Neural cell (in vitro differentiated cells): ENCODE measurements at regions not wholly inside any gene's neighbourhood (a gene's known extent, or its start where the extent isn't known, plus 50 kb on each side); places are given as distances from the start of the nearest gene placed in this dataset.

Experiments used
- H2AFZ ChIP-seq: fragments of 200-600, 300-800 bp; sonication (generic), shearing (Covaris generic); 2 replicates; pipeline ENCODE4 v1.6.0; 2014; ENCODE audit warnings: low read depth, mild to moderate bottlenecking, antibody characterized with exemption, low read length, moderate library complexity
- H3F3A ChIP-seq: fragments of 200-600 bp; shearing (Covaris generic); 2 replicates; pipeline ENCODE4 v1.6.1; 2016; ENCODE audit warnings: mild to moderate bottlenecking, moderate library complexity, mixed read lengths, antibody characterized with exemption, low read length; ENCODE audit not compliant: insufficient read depth, poor library complexity, severe bottlenecking
- H3K27ac ChIP-seq: fragments of 200-600, 300-800 bp; sonication (generic), shearing (Covaris generic); 2 replicates; pipeline ENCODE4 v1.5.1; 2014; ENCODE audit warnings: mild to moderate bottlenecking, low read length, moderate library complexity
- H3K27me3 ChIP-seq: fragments of 300-800, 200-600 bp; sonication (generic), shearing (Covaris generic); 2 replicates; pipeline ENCODE4 v1.6.0; 2014; ENCODE audit warnings: mild to moderate bottlenecking, low read depth, low read length, moderate library complexity; ENCODE audit not compliant: insufficient read depth
- H3K36me3 ChIP-seq: fragments of 300-800, 200-600 bp; sonication (generic), shearing (Covaris generic); 2 replicates; pipeline ENCODE4 v1.5.1; 2014; ENCODE audit warnings: mild to moderate bottlenecking, antibody characterized with exemption, low read length, moderate library complexity; ENCODE audit not compliant: insufficient read depth
- H3K4me2 ChIP-seq: fragments of 300-800, 200-600 bp; sonication (generic), shearing (Covaris generic); 2 replicates; pipeline ENCODE4 v1.6.0; 2014; ENCODE audit warnings: mild to moderate bottlenecking, low read length
- H3K4me3 ChIP-seq: fragments of 300-800, 200-600 bp; sonication (generic), shearing (Covaris generic); 2 replicates; pipeline ENCODE4 v1.5.1; 2014; ENCODE audit warnings: mild to moderate bottlenecking, low read length, moderate library complexity
- H3K79me2 ChIP-seq: fragments of 200-600 bp; shearing (Covaris generic); replicated peaks from 2 replicates; pipeline ENCODE4 v1.6.0; 2014; ENCODE audit warnings: mild to moderate bottlenecking, low read length, moderate library complexity; ENCODE audit not compliant: insufficient read depth
- H3K9ac ChIP-seq: fragments of 300-800, 200-600 bp; sonication (generic), shearing (Covaris generic); 2 replicates; pipeline ENCODE4 v1.6.1; 2016; ENCODE audit warnings: mild to moderate bottlenecking, low read length, mixed read lengths
- H3K9me2 ChIP-seq: fragments of 200-600 bp; shearing (Covaris generic); 2 replicates; pipeline ENCODE4 v1.6.1; 2016; ENCODE audit warnings: mild to moderate bottlenecking, low read length, mixed read lengths; ENCODE audit not compliant: insufficient read depth
- H3K9me3 ChIP-seq: fragments of 200-600, 300-800 bp; sonication (generic), shearing (Covaris generic); 2 replicates; pipeline ENCODE4 v1.6.1; 2016; ENCODE audit warnings: mild to moderate bottlenecking, mixed run types, low read length, moderate library complexity, mixed read lengths
- H4K20me1 ChIP-seq: fragments of 200-600 bp; shearing (Covaris generic); 2 replicates; pipeline ENCODE4 v1.6.1; 2016; ENCODE audit warnings: mild to moderate bottlenecking, mixed run types; ENCODE audit not compliant: insufficient read depth
- EP300 ChIP-seq: fragments of 450-650 bp; conservative IDR thresholded peaks from 2 replicates; pipeline ENCODE4 v1.6.1; 2014; ENCODE audit warnings: antibody characterized with exemption, mild to moderate bottlenecking, moderate library complexity; ENCODE audit not compliant: poor library complexity, severe bottlenecking
- EZH2 ChIP-seq: fragments of 200-600, 300-800 bp; shearing (Covaris generic), sonication (generic); IDR thresholded peaks from 2 replicates; pipeline ENCODE4 v1.6.1; 2014; ENCODE audit warnings: antibody characterized with exemption, low read length, borderline replicate concordance, mild to moderate bottlenecking; ENCODE audit not compliant: insufficient read depth, poor library complexity, severe bottlenecking
- MXI1 ChIP-seq: fragments of 450-650 bp; conservative IDR thresholded peaks from 2 replicates; pipeline ENCODE4 v1.6.1; 2014; ENCODE audit warnings: antibody characterized with exemption, mild to moderate bottlenecking; ENCODE audit not compliant: poor library complexity, severe bottlenecking
- POLR2AphosphoS5 ChIP-seq: IDR thresholded peaks from 2 replicates; pipeline ENCODE4 v1.6.1; 2012
- RAD21 ChIP-seq: fragments of 450-650 bp; conservative IDR thresholded peaks from 2 replicates; pipeline ENCODE4 v1.6.1; 2014; ENCODE audit warnings: antibody characterized with exemption, mild to moderate bottlenecking, moderate library complexity
- SMC3 ChIP-seq: fragments of 450-650 bp; conservative IDR thresholded peaks from 2 replicates; pipeline ENCODE4 v1.6.1; 2014; ENCODE audit warnings: antibody characterized with exemption, mild to moderate bottlenecking, moderate library complexity; ENCODE audit not compliant: poor library complexity
- TAF1 ChIP-seq: IDR thresholded peaks from 2 replicates; pipeline ENCODE4 v1.6.1; 2012; ENCODE audit warnings: low read depth
- TF ChIP-seq, protein P1 (sequence below): IDR thresholded peaks from 2 replicates; pipeline ENCODE4 v1.6.1; 2012; ENCODE audit warnings: borderline replicate concordance
- TF ChIP-seq, protein P2 (sequence below): fragments of 450-650 bp; IDR thresholded peaks from 2 replicates; pipeline ENCODE4 v1.5.1; 2014; ENCODE audit warnings: antibody characterized with exemption, mild to moderate bottlenecking, moderate library complexity; ENCODE audit not compliant: poor library complexity, severe bottlenecking

DNA sequence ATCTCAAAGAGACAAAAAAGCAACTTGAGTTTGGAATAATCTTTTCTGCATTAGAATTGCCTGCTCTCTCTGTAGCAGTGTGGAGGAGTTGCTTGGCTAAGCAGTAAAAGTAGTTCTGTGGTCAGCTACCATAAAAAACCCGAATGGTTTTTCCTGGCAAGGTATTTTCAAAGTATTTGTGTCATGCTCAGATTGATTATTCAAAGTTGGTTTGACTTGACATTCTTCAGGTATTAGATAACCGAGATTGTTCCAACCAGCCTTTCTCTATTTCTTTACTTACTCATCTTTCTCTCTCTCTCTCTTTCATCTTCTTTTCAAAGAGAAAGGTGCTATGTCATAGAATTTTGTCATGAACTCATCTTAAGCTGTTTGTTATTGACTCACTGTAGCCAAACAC, 404.9 kb downstream of the CPS1 start:
- Histone ChIP-seq H3F3A (no peaks in the 10 kb centered on the region), H3K27ac (no peak overlapping the region), H4K20me1 (no peaks in the 10 kb centered on the region), H2AFZ (no peak overlapping the region), H3K27me3 (no peaks in the 10 kb centered on the region), H3K4me2 (no peak overlapping the region), H3K9me3 (no peaks in the 10 kb centered on the region), H3K36me3 (no peaks in the 10 kb centered on the region), H3K9me2 (no peaks in the 10 kb centered on the region), H3K4me3 (no peak overlapping the region), H3K9ac (no peak overlapping the region), H3K79me2 (no peaks in the 10 kb centered on the region)
- TF ChIP-seq TAF1, result no peak
- no peak for TF ChIP-seq MXI1
- no peak for TF ChIP-seq SMC3
- TF ChIP-seq, protein P1, sequence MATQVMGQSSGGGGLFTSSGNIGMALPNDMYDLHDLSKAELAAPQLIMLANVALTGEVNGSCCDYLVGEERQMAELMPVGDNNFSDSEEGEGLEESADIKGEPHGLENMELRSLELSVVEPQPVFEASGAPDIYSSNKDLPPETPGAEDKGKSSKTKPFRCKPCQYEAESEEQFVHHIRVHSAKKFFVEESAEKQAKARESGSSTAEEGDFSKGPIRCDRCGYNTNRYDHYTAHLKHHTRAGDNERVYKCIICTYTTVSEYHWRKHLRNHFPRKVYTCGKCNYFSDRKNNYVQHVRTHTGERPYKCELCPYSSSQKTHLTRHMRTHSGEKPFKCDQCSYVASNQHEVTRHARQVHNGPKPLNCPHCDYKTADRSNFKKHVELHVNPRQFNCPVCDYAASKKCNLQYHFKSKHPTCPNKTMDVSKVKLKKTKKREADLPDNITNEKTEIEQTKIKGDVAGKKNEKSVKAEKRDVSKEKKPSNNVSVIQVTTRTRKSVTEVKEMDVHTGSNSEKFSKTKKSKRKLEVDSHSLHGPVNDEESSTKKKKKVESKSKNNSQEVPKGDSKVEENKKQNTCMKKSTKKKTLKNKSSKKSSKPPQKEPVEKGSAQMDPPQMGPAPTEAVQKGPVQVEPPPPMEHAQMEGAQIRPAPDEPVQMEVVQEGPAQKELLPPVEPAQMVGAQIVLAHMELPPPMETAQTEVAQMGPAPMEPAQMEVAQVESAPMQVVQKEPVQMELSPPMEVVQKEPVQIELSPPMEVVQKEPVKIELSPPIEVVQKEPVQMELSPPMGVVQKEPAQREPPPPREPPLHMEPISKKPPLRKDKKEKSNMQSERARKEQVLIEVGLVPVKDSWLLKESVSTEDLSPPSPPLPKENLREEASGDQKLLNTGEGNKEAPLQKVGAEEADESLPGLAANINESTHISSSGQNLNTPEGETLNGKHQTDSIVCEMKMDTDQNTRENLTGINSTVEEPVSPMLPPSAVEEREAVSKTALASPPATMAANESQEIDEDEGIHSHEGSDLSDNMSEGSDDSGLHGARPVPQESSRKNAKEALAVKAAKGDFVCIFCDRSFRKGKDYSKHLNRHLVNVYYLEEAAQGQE, result no peak
- TF ChIP-seq EZH2, result no peak
- TF ChIP-seq, protein P2, sequence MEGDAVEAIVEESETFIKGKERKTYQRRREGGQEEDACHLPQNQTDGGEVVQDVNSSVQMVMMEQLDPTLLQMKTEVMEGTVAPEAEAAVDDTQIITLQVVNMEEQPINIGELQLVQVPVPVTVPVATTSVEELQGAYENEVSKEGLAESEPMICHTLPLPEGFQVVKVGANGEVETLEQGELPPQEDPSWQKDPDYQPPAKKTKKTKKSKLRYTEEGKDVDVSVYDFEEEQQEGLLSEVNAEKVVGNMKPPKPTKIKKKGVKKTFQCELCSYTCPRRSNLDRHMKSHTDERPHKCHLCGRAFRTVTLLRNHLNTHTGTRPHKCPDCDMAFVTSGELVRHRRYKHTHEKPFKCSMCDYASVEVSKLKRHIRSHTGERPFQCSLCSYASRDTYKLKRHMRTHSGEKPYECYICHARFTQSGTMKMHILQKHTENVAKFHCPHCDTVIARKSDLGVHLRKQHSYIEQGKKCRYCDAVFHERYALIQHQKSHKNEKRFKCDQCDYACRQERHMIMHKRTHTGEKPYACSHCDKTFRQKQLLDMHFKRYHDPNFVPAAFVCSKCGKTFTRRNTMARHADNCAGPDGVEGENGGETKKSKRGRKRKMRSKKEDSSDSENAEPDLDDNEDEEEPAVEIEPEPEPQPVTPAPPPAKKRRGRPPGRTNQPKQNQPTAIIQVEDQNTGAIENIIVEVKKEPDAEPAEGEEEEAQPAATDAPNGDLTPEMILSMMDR, result no peak
- no peak for TF ChIP-seq RAD21
- TF ChIP-seq POLR2AphosphoS5, result no peak
- no peak for TF ChIP-seq EP300

DNA sequence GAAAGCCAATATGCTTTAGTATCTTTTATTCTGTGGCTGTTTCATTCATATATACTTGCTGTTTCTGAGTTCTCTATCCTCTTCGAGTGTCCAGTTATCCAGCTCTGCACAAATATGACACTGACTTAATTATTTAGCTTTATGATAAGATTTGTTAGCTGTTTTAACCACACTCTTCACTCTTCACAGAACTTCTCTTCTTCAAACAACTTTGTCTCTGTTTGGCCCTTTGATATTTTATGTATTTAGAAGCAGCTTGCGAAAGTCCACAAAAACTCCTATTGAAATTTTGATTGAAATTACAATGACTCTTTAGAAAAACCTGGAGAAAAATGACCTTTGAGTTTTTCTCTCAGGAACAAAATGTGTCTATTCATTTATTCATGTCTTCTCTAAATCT, 407.0 kb downstream of the CPS1 start:
- Histone ChIP-seq H3F3A (no peaks in the 10 kb centered on the region), H3K9me3 (no peaks in the 10 kb centered on the region), H3K4me2 (no peak overlapping the region), H2AFZ (no peak overlapping the region), H4K20me1 (no peaks in the 10 kb centered on the region), H3K27me3 (no peaks in the 10 kb centered on the region), H3K9ac (no peak overlapping the region), H3K9me2 (no peaks in the 10 kb centered on the region), H3K27ac (no peak overlapping the region), H3K36me3 (no peaks in the 10 kb centered on the region), H3K4me3 (no peak overlapping the region), H3K79me2 (no peaks in the 10 kb centered on the region)
- no peak for TF ChIP-seq EP300
- TF ChIP-seq EZH2, result no peak
- TF ChIP-seq TAF1, result no peak
- TF ChIP-seq, protein P2, result no peak
- TF ChIP-seq MXI1, result no peak
- TF ChIP-seq POLR2AphosphoS5, result no peak
- TF ChIP-seq, protein P1, result no peak
- TF ChIP-seq RAD21, result no peak
- no peak for TF ChIP-seq SMC3
